GM23338 (cell line): ENCODE measurements at regions not wholly inside any gene's neighbourhood (a gene's known extent, or its start where the extent isn't known, plus 50 kb on each side); places are given as distances from the start of the nearest gene placed in this dataset.

Experiments
- ATAC-seq: fragments of 200-7000 bp; cut with Tn5 transposase; 3 replicates; pipeline ENCODE4 v1.9.1; 2020
- DNase-seq: peaks from one replicate; pipeline ENCODE4 v3.0.0-alpha.2; 2015; ENCODE audit warnings: low spot score
- H2AFZ ChIP-seq: fragments of 200-600 bp; sonication (generic); 2 replicates; pipeline ENCODE4 v1.8.0; 2016; ENCODE audit warnings: antibody characterized with exemption, mild to moderate bottlenecking, moderate library complexity
- H3F3A ChIP-seq: fragments of 200-600 bp; sonication (generic); replicated peaks from 2 replicates; pipeline ENCODE4 v1.8.0; 2017; ENCODE audit warnings: antibody characterized with exemption, mixed run types, low read depth
- H3K27ac ChIP-seq: fragments of 200-600 bp; sonication (generic); 2 replicates; pipeline ENCODE4 v1.6.1; 2016; ENCODE audit warnings: low read depth
- H3K27me3 ChIP-seq: fragments of 200-600 bp; sonication (generic); 2 replicates; pipeline ENCODE4 v1.8.0; 2016; ENCODE audit warnings: mild to moderate bottlenecking, mixed run types, moderate library complexity; ENCODE audit not compliant: insufficient read depth
- H3K36me3 ChIP-seq: fragments of 200-600 bp; sonication (generic); 2 replicates; pipeline ENCODE4 v1.8.0; 2016; ENCODE audit warnings: mild to moderate bottlenecking; ENCODE audit not compliant: insufficient read depth
- H3K4me1 ChIP-seq: fragments of 200-600 bp; sonication (generic); 2 replicates; pipeline ENCODE4 v1.8.0; 2016; ENCODE audit warnings: mild to moderate bottlenecking, moderate library complexity; ENCODE audit not compliant: insufficient read depth
- H3K4me2 ChIP-seq: fragments of 200-600 bp; sonication (generic); 2 replicates; pipeline ENCODE4 v1.7.1; 2017; ENCODE audit warnings: mixed run types
- H3K4me3 ChIP-seq: fragments of 200-600 bp; sonication (generic); 2 replicates; pipeline ENCODE4 v1.6.1; 2016; ENCODE audit warnings: mixed run types
- H3K79me2 ChIP-seq: fragments of 200-600 bp; sonication (generic); replicated peaks from 2 replicates; pipeline ENCODE4 v1.8.0; 2017; ENCODE audit warnings: mild to moderate bottlenecking; ENCODE audit not compliant: insufficient read depth
- H3K9me2 ChIP-seq: fragments of 200-600 bp; sonication (generic); 2 replicates; pipeline ENCODE4 v1.8.0; 2017; ENCODE audit not compliant: insufficient read depth
- H4K20me1 ChIP-seq: fragments of 200-600 bp; sonication (generic); replicated peaks from 2 replicates; pipeline ENCODE4 v1.8.0; 2017; ENCODE audit warnings: mild to moderate bottlenecking; ENCODE audit not compliant: insufficient read depth
- H3K27ac Mint-ChIP-seq: 2 replicates; pipeline ENCODE4 v1.8.0; 2020; ENCODE audit warnings: inconsistent platforms, mild to moderate bottlenecking, moderate library complexity, mixed read lengths
- H3K27me3 Mint-ChIP-seq: 3 replicates; pipeline ENCODE4 v1.8.0; 2022; ENCODE audit warnings: low read depth, mild to moderate bottlenecking, moderate library complexity, mixed read lengths, inconsistent platforms; ENCODE audit not compliant: insufficient read depth, poor library complexity
- H3K36me3 Mint-ChIP-seq: 3 replicates; pipeline ENCODE4 v1.8.0; 2021; ENCODE audit warnings: low read depth, mild to moderate bottlenecking, inconsistent platforms, moderate library complexity, mixed read lengths
- H3K4me1 Mint-ChIP-seq: 3 replicates; pipeline ENCODE4 v1.8.0; 2020; ENCODE audit warnings: mild to moderate bottlenecking, inconsistent platforms, mixed read lengths
- H3K4me3 Mint-ChIP-seq: 3 replicates; pipeline ENCODE4 v1.8.0; 2021; ENCODE audit warnings: moderate library complexity, mild to moderate bottlenecking, inconsistent platforms, mixed read lengths
- H3K9me3 Mint-ChIP-seq: 3 replicates; pipeline ENCODE4 v1.8.0; 2020; ENCODE audit warnings: moderate library complexity, mild to moderate bottlenecking, inconsistent platforms, mixed read lengths
- CREB1 ChIP-seq: fragments of 250-450 bp; sonication (Bioruptor Pico); IDR thresholded peaks from 2 replicates; pipeline ENCODE4 v1.5.0; 2020; ENCODE audit warnings: low read depth, mild to moderate bottlenecking, moderate library complexity
- CTCF ChIP-seq, 2 experiments: fragments of 200-600 bp in 1 of 2; sonication (generic) in 1 of 2; conservative IDR thresholded peaks; 2 replicates each; pipeline versions ENCODE4 v1.5.1 to v1.6.1; 2016 to 2017; ENCODE audit warnings: antibody characterized with exemption in 2 of 2, low read depth in 2 of 2, mild to moderate bottlenecking in 2 of 2, moderate library complexity in 1 of 2
- EZH2phosphoT487 ChIP-seq: fragments of 200-600 bp; sonication (generic); IDR thresholded peaks from one replicate; pipeline ENCODE4 v1.8.1; 2018; ENCODE audit warnings: antibody characterized with exemption; ENCODE audit not compliant: unreplicated experiment
- JUNB ChIP-seq: IDR thresholded peaks from one replicate; pipeline ENCODE4 v1.6.1; 2016; ENCODE audit warnings: antibody characterized with exemption; ENCODE audit not compliant: unreplicated experiment
- NANOG ChIP-seq: IDR thresholded peaks from 2 replicates; pipeline ENCODE4 v1.6.1; 2016; ENCODE audit warnings: antibody characterized with exemption, borderline replicate concordance
- REST ChIP-seq: IDR thresholded peaks from one replicate; pipeline ENCODE4 v1.6.1; 2018; ENCODE audit warnings: antibody characterized with exemption; ENCODE audit not compliant: unreplicated experiment
- ZNF331 ChIP-seq: fragments of 250-450 bp; sonication (Bioruptor Pico); IDR thresholded peaks from 2 replicates; pipeline ENCODE4 v1.5.0; 2020; ENCODE audit warnings: low read depth, mild to moderate bottlenecking, moderate library complexity
- ZNF462 ChIP-seq: fragments of 250-450 bp; sonication (Bioruptor Pico); IDR thresholded peaks from 2 replicates; pipeline ENCODE4 v1.5.0; 2020; ENCODE audit warnings: mild to moderate bottlenecking, moderate library complexity

GRCh38 chr6:96742702-96743101 is 94.6 kb downstream of the GPR63 start (continued):
- TF ChIP-seq REST = no peak

- Histone ChIP-seq H3K9me2 (0 out of 2 replicates have a peak, but pooled peaks cover 5% of the 10 kb centered on the region), H4K20me1 (no peaks in the 10 kb centered on the region), H3K4me1 (no peaks in the 10 kb centered on the region), H3F3A (no peaks in the 10 kb centered on the region), H3K27me3 (no peaks in the 10 kb centered on the region), H2AFZ (no peak overlapping the region), H3K4me3 (no peak overlapping the region), H3K36me3 (no peaks in the 10 kb centered on the region), H3K27ac (no peak overlapping the region), H3K4me2 (no peak overlapping the region), H3K79me2 (no peaks in the 10 kb centered on the region)
- H3K27me3 Mint-ChIP-seq = no peaks in the 10 kb centered on the region
- TF ChIP-seq CTCF (conservative IDR thresholded peaks at IDR 0.05; ENCODE audit: low read depth in 2 of 2) (no peak), CREB1 (CRISPR knock-in tag) (no peak), EZH2phosphoT487 (no peak), NANOG (no peak), JUNB (no peak)
- H3K36me3 Mint-ChIP-seq = no peaks in the 10 kb centered on the region
- H3K27ac Mint-ChIP-seq = no peak overlapping the region
- H3K4me3 Mint-ChIP-seq = no peak overlapping the region
- DNase-seq = no peak
- H3K9me3 Mint-ChIP-seq = no peaks in the 10 kb centered on the region
- no peak for ATAC-seq
- H3K4me1 Mint-ChIP-seq = no peaks in the 10 kb centered on the region
Observed at GRCh38 chr6:96735332-96735731, 101.9 kb downstream of the GPR63 start.

- no peak for DNase-seq
- H3K27me3 ChIP-seq = no peaks in the 10 kb centered on the region
- H3K4me3 ChIP-seq = no peak overlapping the region
- Mint-ChIP-seq H3K27me3 (peaks cover 2% of the 10 kb centered on the region), H3K9me3 (no peaks in the 10 kb centered on the region), H3K36me3 (no peaks in the 10 kb centered on the region), H3K27ac (no peak overlapping the region), H3K4me3 (no peak overlapping the region), H3K4me1 (no peaks in the 10 kb centered on the region)
- no peak overlapping the region for H2AFZ ChIP-seq
- H3K4me2 ChIP-seq = no peak overlapping the region
- no peaks in the 10 kb centered on the region for H3K79me2 ChIP-seq
- H3K27ac ChIP-seq = no peak overlapping the region
- no peaks in the 10 kb centered on the region for H3F3A ChIP-seq
- no peak for ATAC-seq
- H3K9me2 ChIP-seq = 0 out of 2 replicates have a peak, but pooled peaks cover 4% of the 10 kb centered on the region
- H4K20me1 ChIP-seq = no peaks in the 10 kb centered on the region
- no peaks in the 10 kb centered on the region for H3K36me3 ChIP-seq
- no peaks in the 10 kb centered on the region for H3K4me1 ChIP-seq
- no peak for TF ChIP-seq EZH2phosphoT487
- no peak for TF ChIP-seq ZNF331 (CRISPR knock-in tag)
- TF ChIP-seq ZNF462 = no peak
Observed at GRCh38 chr6:96727144-96727543, 110.1 kb downstream of the GPR63 start.
